ENCODE measurements at regions not wholly inside any gene's neighbourhood (a gene's known extent, or its start where the extent isn't known, plus 50 kb on each side); places are given as distances from the start of the nearest gene placed in this dataset.

DNA sequence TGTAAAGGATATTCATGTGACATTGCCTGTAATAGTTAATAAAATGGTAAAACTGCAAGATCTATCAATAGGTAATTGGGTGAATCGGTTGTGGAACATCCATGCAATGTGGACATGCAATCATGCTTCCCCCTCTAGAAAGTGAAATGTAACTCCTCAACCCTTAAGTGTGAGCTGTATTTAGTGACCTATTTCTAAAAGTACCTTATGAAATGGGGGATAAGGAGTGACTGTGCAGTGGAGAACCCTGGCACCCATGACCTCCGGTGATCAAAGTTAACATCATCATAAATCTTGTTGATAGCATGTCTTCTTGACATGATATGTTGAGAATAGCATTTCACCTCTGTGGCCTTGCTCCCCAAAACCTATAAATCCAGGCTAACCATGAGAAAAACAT is 53.6 kb upstream of the PPARGC1A start:
- H3K9me3 Mint-ChIP-seq, result peaks cover 5 to 6% of the 10 kb centered on the region in 2 donors
- no peak overlapping the region for H3K27ac Mint-ChIP-seq
- no peaks in the 10 kb centered on the region for H3K36me3 ChIP-seq (ENCODE audit: control insufficient read depth, insufficient read depth, low read length)
- H3K4me3 ChIP-seq (ENCODE audit: low read length), result no peak overlapping the region
- 91% methylated on average over 2 of the region's 2 CpGs for WGBS (ENCODE audit: insufficient coverage)
- ATAC-seq (no peak), DNase-seq (no peak)
- no peaks in the 10 kb centered on the region for H3K27me3 ChIP-seq (ENCODE audit: control insufficient read depth, insufficient read depth, low read length)
- intact Hi-C loops (cut with micrococcal nuclease), result no loop called here
- no peaks in the 10 kb centered on the region for H3K36me3 Mint-ChIP-seq
- H3K4me1 ChIP-seq (ENCODE audit: control insufficient read depth, insufficient read depth, low read length), result no peaks in the 10 kb centered on the region
- no peaks in the 10 kb centered on the region for H3K27me3 Mint-ChIP-seq (ENCODE audit: low read depth in 2 of 2)
- no peaks in the 10 kb centered on the region for H3K9me3 ChIP-seq (ENCODE audit: control insufficient read depth, insufficient read depth, low read length)
- H3K4me1 Mint-ChIP-seq, result no peaks in the 10 kb centered on the region
- no peak overlapping the region for H3K4me3 Mint-ChIP-seq
- no peak overlapping the region for H3K27ac ChIP-seq (ENCODE audit: low read length)
- TF ChIP-seq, protein P1, sequence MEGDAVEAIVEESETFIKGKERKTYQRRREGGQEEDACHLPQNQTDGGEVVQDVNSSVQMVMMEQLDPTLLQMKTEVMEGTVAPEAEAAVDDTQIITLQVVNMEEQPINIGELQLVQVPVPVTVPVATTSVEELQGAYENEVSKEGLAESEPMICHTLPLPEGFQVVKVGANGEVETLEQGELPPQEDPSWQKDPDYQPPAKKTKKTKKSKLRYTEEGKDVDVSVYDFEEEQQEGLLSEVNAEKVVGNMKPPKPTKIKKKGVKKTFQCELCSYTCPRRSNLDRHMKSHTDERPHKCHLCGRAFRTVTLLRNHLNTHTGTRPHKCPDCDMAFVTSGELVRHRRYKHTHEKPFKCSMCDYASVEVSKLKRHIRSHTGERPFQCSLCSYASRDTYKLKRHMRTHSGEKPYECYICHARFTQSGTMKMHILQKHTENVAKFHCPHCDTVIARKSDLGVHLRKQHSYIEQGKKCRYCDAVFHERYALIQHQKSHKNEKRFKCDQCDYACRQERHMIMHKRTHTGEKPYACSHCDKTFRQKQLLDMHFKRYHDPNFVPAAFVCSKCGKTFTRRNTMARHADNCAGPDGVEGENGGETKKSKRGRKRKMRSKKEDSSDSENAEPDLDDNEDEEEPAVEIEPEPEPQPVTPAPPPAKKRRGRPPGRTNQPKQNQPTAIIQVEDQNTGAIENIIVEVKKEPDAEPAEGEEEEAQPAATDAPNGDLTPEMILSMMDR (IDR thresholded peaks at IDR 0.05), result no peak

DNA sequence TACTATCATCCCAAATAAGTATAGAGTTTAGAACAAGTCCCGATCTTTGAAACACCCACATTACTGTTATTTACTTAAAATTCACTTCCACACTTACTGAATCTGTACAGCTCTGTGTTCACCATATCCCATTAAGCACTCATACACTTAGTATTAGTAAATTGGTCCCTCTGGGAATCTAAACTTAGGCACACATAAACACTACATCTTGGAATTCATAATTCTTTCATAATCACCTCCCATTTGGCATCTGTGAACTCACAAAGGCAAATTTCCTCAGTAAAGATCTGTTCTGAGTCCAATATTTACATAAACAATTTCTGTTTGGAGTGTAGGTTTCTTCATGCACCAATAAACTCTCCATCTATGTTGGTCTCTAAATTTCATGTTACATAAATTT is 52.6 kb upstream of the PPARGC1A start:
- WGBS (ENCODE audit: insufficient coverage), result 90% methylated on average over 1 of the region's 1 CpG
- no peak overlapping the region for H3K4me3 Mint-ChIP-seq
- ATAC-seq, result no peak
- TF ChIP-seq, protein P1 (IDR thresholded peaks at IDR 0.05), result no peak
- intact Hi-C loops (cut with micrococcal nuclease), result no loop called here
- peaks cover 4 to 10% of the 10 kb centered on the region in 2 donors for H3K9me3 Mint-ChIP-seq
- no peaks in the 10 kb centered on the region for H3K27me3 Mint-ChIP-seq (ENCODE audit: low read depth in 2 of 2)
- H3K27ac Mint-ChIP-seq, result no peak overlapping the region
- Histone ChIP-seq H3K4me3 (ENCODE audit: low read length) (no peak overlapping the region), H3K4me1 (ENCODE audit: control insufficient read depth, insufficient read depth, low read length) (no peaks in the 10 kb centered on the region), H3K27ac (ENCODE audit: low read length) (no peak overlapping the region), H3K27me3 (ENCODE audit: control insufficient read depth, insufficient read depth, low read length) (no peaks in the 10 kb centered on the region), H3K36me3 (ENCODE audit: control insufficient read depth, insufficient read depth, low read length) (no peaks in the 10 kb centered on the region), H3K9me3 (ENCODE audit: control insufficient read depth, insufficient read depth, low read length) (no peaks in the 10 kb centered on the region)
- H3K36me3 Mint-ChIP-seq, result no peaks in the 10 kb centered on the region
- no peak for DNase-seq
- H3K4me1 Mint-ChIP-seq, result no peaks in the 10 kb centered on the region
